ENCODE measurements at regions not wholly inside any gene's neighbourhood (a gene's known extent, or its start where the extent isn't known, plus 50 kb on each side); places are given as distances from the start of the nearest gene placed in this dataset.

DNA sequence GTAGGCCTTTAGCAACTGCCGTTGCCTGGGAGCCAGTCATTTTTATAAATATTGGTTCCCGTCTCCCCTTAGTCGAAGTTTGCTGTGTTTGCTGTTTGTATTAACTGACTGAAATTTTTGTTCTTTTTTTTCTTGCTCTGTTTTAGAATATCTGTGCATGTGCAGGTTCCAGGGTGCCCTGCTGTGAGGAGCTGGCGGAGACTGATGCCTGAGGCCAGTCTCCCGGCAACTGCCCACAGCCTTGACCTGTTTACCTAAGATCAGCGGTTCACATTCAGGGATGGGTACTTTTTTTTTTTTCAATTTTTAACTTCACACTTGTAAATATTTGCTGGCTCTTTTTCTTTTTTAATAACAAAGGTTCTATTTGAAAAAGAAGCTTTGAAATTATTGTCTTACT lies 262.6 kb upstream of the ADAMTS16 start:
- Histone ChIP-seq H3K4me1 (ENCODE audit: control insufficient read depth in 2 of 3, insufficient read depth in 2 of 3, low read depth in 1 of 3, low read length in 3 of 3) (peaks cover 0 to 6% (median 2%) of the 10 kb centered on the region in 3 donors), H3K4me3 (ENCODE audit: low read length in 3 of 3) (no peak overlapping the region), H3K27me3 (ENCODE audit: control insufficient read depth, insufficient read depth, low read length) (no peaks in the 10 kb centered on the region), H3K9me3 (ENCODE audit: control insufficient read depth in 2 of 3, insufficient read depth in 1 of 3, low read length in 3 of 3) (no peaks in the 10 kb centered on the region), H3K9ac (ENCODE audit: low read length in 3 of 3) (no peak overlapping the region), H3K27ac (ENCODE audit: low read depth in 2 of 2, low read length in 2 of 2) (no peak overlapping the region), H3K36me3 (ENCODE audit: control insufficient read depth in 2 of 3, insufficient read depth in 3 of 3, low read length in 3 of 3) (no peaks in the 10 kb centered on the region)
- intact Hi-C loops (cut with DNase I): no loop called here
- TF ChIP-seq, protein P1, sequence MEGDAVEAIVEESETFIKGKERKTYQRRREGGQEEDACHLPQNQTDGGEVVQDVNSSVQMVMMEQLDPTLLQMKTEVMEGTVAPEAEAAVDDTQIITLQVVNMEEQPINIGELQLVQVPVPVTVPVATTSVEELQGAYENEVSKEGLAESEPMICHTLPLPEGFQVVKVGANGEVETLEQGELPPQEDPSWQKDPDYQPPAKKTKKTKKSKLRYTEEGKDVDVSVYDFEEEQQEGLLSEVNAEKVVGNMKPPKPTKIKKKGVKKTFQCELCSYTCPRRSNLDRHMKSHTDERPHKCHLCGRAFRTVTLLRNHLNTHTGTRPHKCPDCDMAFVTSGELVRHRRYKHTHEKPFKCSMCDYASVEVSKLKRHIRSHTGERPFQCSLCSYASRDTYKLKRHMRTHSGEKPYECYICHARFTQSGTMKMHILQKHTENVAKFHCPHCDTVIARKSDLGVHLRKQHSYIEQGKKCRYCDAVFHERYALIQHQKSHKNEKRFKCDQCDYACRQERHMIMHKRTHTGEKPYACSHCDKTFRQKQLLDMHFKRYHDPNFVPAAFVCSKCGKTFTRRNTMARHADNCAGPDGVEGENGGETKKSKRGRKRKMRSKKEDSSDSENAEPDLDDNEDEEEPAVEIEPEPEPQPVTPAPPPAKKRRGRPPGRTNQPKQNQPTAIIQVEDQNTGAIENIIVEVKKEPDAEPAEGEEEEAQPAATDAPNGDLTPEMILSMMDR (IDR thresholded peaks at IDR 0.05; ENCODE audit: borderline replicate concordance, extremely low read depth, insufficient read depth): no peak
- FAIRE-seq: no peak
- DNase-seq: no peak

DNA sequence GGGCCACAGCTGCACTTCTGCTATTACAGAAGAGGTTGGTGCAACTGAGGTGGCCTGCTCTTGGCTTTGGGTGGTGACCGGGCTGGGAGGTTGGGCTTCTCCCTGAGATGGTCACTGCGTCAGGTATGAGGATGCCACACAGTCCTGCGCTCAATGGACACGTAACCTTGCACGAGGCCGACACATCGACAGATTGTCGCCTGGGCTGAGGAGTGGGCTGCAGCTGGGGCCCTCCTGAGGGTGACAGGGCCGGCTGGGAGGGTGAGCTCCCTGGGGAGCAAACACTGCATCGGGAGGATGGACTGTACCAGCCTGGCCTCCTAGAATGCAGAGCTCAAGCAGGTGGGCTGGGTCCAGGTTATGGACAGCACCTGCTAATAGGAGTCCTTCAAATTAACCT lies 261.1 kb upstream of the ADAMTS16 start:
- TF ChIP-seq, protein P1 (IDR thresholded peaks at IDR 0.05; ENCODE audit: borderline replicate concordance, extremely low read depth, insufficient read depth): no peak
- no peaks in the 10 kb centered on the region for H3K36me3 ChIP-seq (ENCODE audit: control insufficient read depth in 2 of 3, insufficient read depth in 3 of 3, low read length in 3 of 3)
- H3K27ac ChIP-seq (ENCODE audit: low read depth in 2 of 2, low read length in 2 of 2): no peak overlapping the region
- no peak for FAIRE-seq
- intact Hi-C loops (cut with DNase I): no loop called here
- no peak overlapping the region for H3K9ac ChIP-seq (ENCODE audit: low read length in 3 of 3)
- no peaks in the 10 kb centered on the region for H3K27me3 ChIP-seq (ENCODE audit: control insufficient read depth, insufficient read depth, low read length)
- no peak for DNase-seq
- H3K4me1 ChIP-seq (ENCODE audit: control insufficient read depth in 2 of 3, insufficient read depth in 2 of 3, low read depth in 1 of 3, low read length in 3 of 3): peaks cover 2 to 6% (median 3%) of the 10 kb centered on the region in 3 donors
- no peaks in the 10 kb centered on the region for H3K9me3 ChIP-seq (ENCODE audit: control insufficient read depth in 2 of 3, insufficient read depth in 1 of 3, low read length in 3 of 3)
- H3K4me3 ChIP-seq (ENCODE audit: low read length in 3 of 3): no peak overlapping the region

DNA sequence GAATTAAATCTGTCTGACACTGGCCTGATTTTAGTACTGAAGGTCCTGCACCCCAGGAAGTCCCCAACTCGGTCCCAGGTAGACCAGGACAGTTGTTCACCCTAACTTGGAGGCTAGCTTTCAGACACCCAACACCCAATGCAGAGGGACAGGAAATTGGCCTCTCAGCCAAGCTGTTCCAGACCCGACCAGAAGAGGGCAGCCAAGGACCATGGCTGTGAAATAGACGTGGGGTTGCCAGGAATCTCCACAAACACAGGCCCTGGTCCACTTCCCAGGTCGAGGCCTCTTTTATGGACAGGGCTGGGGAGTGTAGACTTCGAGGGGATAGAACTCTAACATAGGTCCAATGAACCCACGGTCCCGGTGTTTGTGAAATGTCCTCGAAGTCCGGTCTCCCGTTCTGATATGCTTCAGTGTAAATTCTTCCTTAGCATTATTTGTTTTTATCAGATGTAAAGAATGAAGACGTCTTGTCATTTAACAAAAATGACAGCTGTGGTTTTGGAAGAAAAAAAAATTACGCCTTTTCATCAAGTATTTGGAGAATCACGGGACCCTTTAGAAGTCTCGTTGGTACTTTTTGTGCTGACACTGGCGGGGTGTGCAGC lies 260.3 kb upstream of the ADAMTS16 start:
- H3K27ac ChIP-seq (ENCODE audit: low read depth in 2 of 2, low read length in 2 of 2): no peak overlapping the region
- FAIRE-seq (no peak), DNase-seq (peak; percentile 85 to 90 (median 87))
- H3K27me3 ChIP-seq (ENCODE audit: control insufficient read depth, insufficient read depth, low read length): no peaks in the 10 kb centered on the region
- H3K36me3 ChIP-seq (ENCODE audit: control insufficient read depth in 2 of 3, insufficient read depth in 3 of 3, low read length in 3 of 3): no peaks in the 10 kb centered on the region
- TF ChIP-seq, protein P1 (IDR thresholded peaks at IDR 0.05; ENCODE audit: borderline replicate concordance, extremely low read depth, insufficient read depth): peak; percentile 98
- no peaks in the 10 kb centered on the region for H3K9me3 ChIP-seq (ENCODE audit: control insufficient read depth in 2 of 3, insufficient read depth in 1 of 3, low read length in 3 of 3)
- no peak overlapping the region for H3K9ac ChIP-seq (ENCODE audit: low read length in 3 of 3)
- H3K4me3 ChIP-seq (ENCODE audit: low read length in 3 of 3): no peak overlapping the region
- H3K4me1 ChIP-seq (ENCODE audit: control insufficient read depth in 2 of 3, insufficient read depth in 2 of 3, low read depth in 1 of 3, low read length in 3 of 3): peaks cover 2 to 6% (median 3%) of the 10 kb centered on the region in 3 donors
- intact Hi-C loops (cut with DNase I): loop anchor here (10.0 kb wide), 1 partner anchor 535 kb away; no protein-coding TSS in a partner anchor

Measured in kidney (tissue), 13 donors.